Middle frontal gyrus (tissue), 1 donor: ENCODE measurements at regions not wholly inside any gene's neighbourhood (a gene's known extent, or its start where the extent isn't known, plus 50 kb on each side); places are given as distances from the start of the nearest gene placed in this dataset.
"Not testable (repeated sequence)": the region's sequence is repeated elsewhere in the genome, so short reads cannot be mapped to it uniquely, and the experiment has no call there.

Source experiments
- DNase-seq: peaks from one replicate; pipeline ENCODE4 v3.0.0-alpha.2; 2015; ENCODE audit warnings: low spot score; ENCODE audit errors: extremely low spot score

- DNase-seq = no peak
These were observed 157.6 kb upstream of the TMTC2 start for GRCh38 chr12:82529101-82529500.

GRCh38 chr12:82529954-82530353 lies 156.8 kb upstream of the TMTC2 start:
- DNase-seq = no peak

- no peak for DNase-seq
These were observed 156.3 kb upstream of the TMTC2 start for GRCh38 chr12:82530394-82530793.

- DNase-seq = no peak
These were observed 153.4 kb upstream of the TMTC2 start for GRCh38 chr12:82533341-82533740.

- no peak for DNase-seq
These were observed 149.3 kb upstream of the TMTC2 start for GRCh38 chr12:82537436-82537835.

- DNase-seq = no peak
These were observed 132.2 kb upstream of the TMTC2 start for GRCh38 chr12:82554529-82554928.

GRCh38 chr12:82555699-82556098 lies 131.0 kb upstream of the TMTC2 start:
- DNase-seq = no peak

GRCh38 chr12:82565966-82566365 lies 120.7 kb upstream of the TMTC2 start:
- no peak for DNase-seq

- DNase-seq = no peak
These were observed 119.0 kb upstream of the TMTC2 start for GRCh38 chr12:82567688-82568087.

GRCh38 chr12:82574191-82574590 lies 112.5 kb upstream of the TMTC2 start:
- no peak for DNase-seq

- DNase-seq = no peak
These were observed 108.0 kb upstream of the TMTC2 start for GRCh38 chr12:82578725-82579124.

GRCh38 chr12:82583756-82584155 lies 103.0 kb upstream of the TMTC2 start:
- DNase-seq = no peak

GRCh38 chr12:82593143-82593542 lies 93.6 kb upstream of the TMTC2 start:
- no peak for DNase-seq

- no peak for DNase-seq
These were observed 92.8 kb upstream of the TMTC2 start for GRCh38 chr12:82593901-82594396.

- no peak for DNase-seq
These were observed 90.8 kb upstream of the TMTC2 start for GRCh38 chr12:82595941-82596340.

- no peak for DNase-seq
These were observed 90.2 kb upstream of the TMTC2 start for GRCh38 chr12:82596483-82596882.

GRCh38 chr12:82600379-82600778 lies 86.3 kb upstream of the TMTC2 start:
- no peak for DNase-seq

- DNase-seq = not testable (repeated sequence)
These were observed 83.1 kb upstream of the TMTC2 start for GRCh38 chr12:82603647-82604046.

- DNase-seq = no peak
These were observed 81.6 kb upstream of the TMTC2 start for GRCh38 chr12:82605115-82605514.

- DNase-seq = no peak
These were observed 78.0 kb upstream of the TMTC2 start for GRCh38 chr12:82608706-82609105.

GRCh38 chr12:82609234-82609914 lies 77.3 kb upstream of the TMTC2 start:
- DNase-seq = no peak

GRCh38 chr12:82619644-82620043 lies 67.1 kb upstream of the TMTC2 start:
- DNase-seq = no peak

GRCh38 chr12:82620917-82621316 lies 65.8 kb upstream of the TMTC2 start:
- no peak for DNase-seq

GRCh38 chr12:82625523-82625922 lies 61.2 kb upstream of the TMTC2 start:
- DNase-seq = peak; percentile 66
